ENCODE measurements at regions not wholly inside any gene's neighbourhood (a gene's known extent, or its start where the extent isn't known, plus 50 kb on each side); places are given as distances from the start of the nearest gene placed in this dataset.

DNA sequence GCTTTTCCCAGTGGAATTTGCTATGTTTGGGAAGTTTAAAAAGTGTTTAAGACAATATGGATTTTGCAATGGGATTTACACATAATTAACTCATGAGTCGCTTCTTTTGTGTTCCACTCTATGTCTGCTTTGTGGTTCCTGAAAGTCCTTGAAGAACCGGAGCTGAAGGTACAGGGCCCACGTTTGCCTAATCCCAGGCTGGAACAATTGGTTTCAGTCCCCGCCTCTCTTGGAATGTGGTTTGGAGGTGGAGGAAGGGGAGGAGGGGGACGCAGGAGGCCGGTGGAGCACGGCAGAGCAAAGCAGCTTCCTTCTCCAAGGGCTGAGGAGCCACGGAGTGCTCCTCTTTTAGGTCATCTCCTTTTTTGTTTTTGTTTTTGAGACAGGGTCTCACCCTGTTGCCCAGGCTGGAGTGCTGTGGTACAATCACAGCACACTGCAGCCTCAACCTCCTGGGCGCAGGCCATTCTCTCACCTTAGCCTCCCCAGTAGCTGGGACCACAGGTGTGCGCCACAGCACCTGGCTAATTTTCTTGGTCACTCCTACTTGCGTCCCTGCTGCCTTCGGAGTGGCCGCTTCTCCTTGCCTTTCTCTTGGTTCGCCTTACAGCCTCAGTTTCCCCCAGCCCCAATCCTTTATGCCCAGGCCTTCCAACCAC is 129.5 kb upstream of the ERRFI1 start:
- TF ChIP-seq, protein P1, sequence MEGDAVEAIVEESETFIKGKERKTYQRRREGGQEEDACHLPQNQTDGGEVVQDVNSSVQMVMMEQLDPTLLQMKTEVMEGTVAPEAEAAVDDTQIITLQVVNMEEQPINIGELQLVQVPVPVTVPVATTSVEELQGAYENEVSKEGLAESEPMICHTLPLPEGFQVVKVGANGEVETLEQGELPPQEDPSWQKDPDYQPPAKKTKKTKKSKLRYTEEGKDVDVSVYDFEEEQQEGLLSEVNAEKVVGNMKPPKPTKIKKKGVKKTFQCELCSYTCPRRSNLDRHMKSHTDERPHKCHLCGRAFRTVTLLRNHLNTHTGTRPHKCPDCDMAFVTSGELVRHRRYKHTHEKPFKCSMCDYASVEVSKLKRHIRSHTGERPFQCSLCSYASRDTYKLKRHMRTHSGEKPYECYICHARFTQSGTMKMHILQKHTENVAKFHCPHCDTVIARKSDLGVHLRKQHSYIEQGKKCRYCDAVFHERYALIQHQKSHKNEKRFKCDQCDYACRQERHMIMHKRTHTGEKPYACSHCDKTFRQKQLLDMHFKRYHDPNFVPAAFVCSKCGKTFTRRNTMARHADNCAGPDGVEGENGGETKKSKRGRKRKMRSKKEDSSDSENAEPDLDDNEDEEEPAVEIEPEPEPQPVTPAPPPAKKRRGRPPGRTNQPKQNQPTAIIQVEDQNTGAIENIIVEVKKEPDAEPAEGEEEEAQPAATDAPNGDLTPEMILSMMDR (conservative IDR thresholded peaks at IDR 0.05; ENCODE audit: low read length): no peak
- no peak for TF ChIP-seq EZH2phosphoT487 (IDR thresholded peaks at IDR 0.05; ENCODE audit: borderline replicate concordance)

Data from Loucy (cell line).